Esophagus muscularis mucosa (tissue), 4 donors: ENCODE measurements at regions not wholly inside any gene's neighbourhood (a gene's known extent, or its start where the extent isn't known, plus 50 kb on each side); places are given as distances from the start of the nearest gene placed in this dataset.
"Not testable (repeated sequence)": the region's sequence is repeated elsewhere in the genome, so short reads cannot be mapped to it uniquely, and the experiment has no call there.

Experiments
- DNase-seq: peaks from one replicate; pipeline ENCODE4 v3.0.0-alpha.2; 2017; ENCODE audit errors: extremely low spot score
- H3K27ac ChIP-seq, 4 donors: fragments of 200-600 bp; sonication (generic); replicated peaks in 1 of 4; 1 replicate in 3 of 4; 2 replicates in 1 of 4; pipeline ENCODE4 v1.5.1; 2016 to 2019; ENCODE audit warnings: mild to moderate bottlenecking in 1 of 4
- H3K27me3 ChIP-seq, 4 donors: fragments of 200-600 bp; sonication (generic); one replicate each; pipeline versions ENCODE4 v1.5.1 to v1.6.0; 2016 to 2019
- H3K36me3 ChIP-seq, 4 donors: fragments of 200-600 bp; sonication (generic); one replicate each; pipeline ENCODE4 v1.5.1; 2016 to 2019
- H3K4me1 ChIP-seq, 4 donors: fragments of 200-600 bp; sonication (generic); one replicate each; pipeline ENCODE4 v1.5.1; 2016 to 2019
- H3K4me3 ChIP-seq, 4 donors: fragments of 200-600 bp; sonication (generic); 1 replicate in 2 of 4; 2 replicates in 2 of 4; pipeline ENCODE4 v1.5.1; 2016 to 2019; ENCODE audit warnings: mild to moderate bottlenecking in 4 of 4, moderate library complexity in 1 of 4
- H3K9me3 ChIP-seq, 4 donors: fragments of 200-600 bp; sonication (generic); 1 replicate in 3 of 4; 2 replicates in 1 of 4; pipeline ENCODE4 v1.5.1; 2016 to 2019
- EP300 ChIP-seq: sonication (generic); formaldehyde crosslinking; IDR thresholded peaks from one replicate; pipeline ENCODE4 v1.6.1; 2017; ENCODE audit warnings: antibody characterized with exemption
- POLR2A ChIP-seq: fragments of 450-650 bp; IDR thresholded peaks from one replicate; pipeline ENCODE4 v1.6.1; 2017; ENCODE audit warnings: antibody characterized with exemption, moderate library complexity, mild to moderate bottlenecking, low read depth
- POLR2AphosphoS5 ChIP-seq, 2 donors: sonication (generic); formaldehyde crosslinking; IDR thresholded peaks; one replicate each; pipeline ENCODE4 v1.6.1; 2017; ENCODE audit warnings: antibody characterized with exemption in 2 of 2
- WGBS: methylation state at CpG from one replicate; pipeline ENCODE4 v1.1.5; 2018; 5-methylcytosine and 5-hydroxymethylcytosine counted together
- intact Hi-C: fragments of 100-400 bp; cut with DNase I; formaldehyde crosslinking; loops from one replicate; pipeline ENCODE4 v1.15.1; 2023
- TF ChIP-seq, protein P1 (sequence below), 3 experiments: fragments of 200-600 bp in 2 of 3; fragments of 450-650 bp in 1 of 3; sonication (generic) in 2 of 3; IDR thresholded peaks; one replicate each; pipeline ENCODE4 v1.5.1; 2017 to 2019; ENCODE audit warnings: antibody characterized with exemption in 3 of 3, mild to moderate bottlenecking in 2 of 3, moderate library complexity in 1 of 3

DNA sequence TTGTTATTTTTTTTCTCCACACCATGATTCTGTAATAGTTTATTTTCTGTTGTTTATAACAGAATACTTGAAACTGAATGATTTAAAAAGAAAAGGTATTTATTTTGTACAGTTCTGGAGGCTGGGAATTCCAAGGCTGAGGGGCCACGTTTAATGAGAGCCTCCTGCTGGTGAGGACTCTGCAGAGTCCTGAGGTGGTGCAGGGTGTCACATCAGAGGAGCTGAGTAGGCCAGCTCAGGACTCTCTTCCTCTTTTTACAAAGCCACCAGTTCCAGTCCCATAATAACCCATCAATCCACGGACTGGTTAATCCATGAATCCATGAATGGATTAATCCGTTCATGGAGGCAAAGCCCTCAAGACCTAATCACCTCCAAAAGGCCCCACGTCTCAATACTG is 71.6 kb downstream of the TFAP2A start:
- intact Hi-C loops: no loop called here
- Histone ChIP-seq H3K4me1 (no peaks in the 10 kb centered on the region), H3K27ac (no peak overlapping the region), H3K36me3 (no peaks in the 10 kb centered on the region), H3K9me3 (no peaks in the 10 kb centered on the region), H3K27me3 (no peaks in the 10 kb centered on the region), H3K4me3 (no peak overlapping the region)
- TF ChIP-seq POLR2AphosphoS5 (IDR thresholded peaks at IDR 0.05): no peak
- TF ChIP-seq EP300: no peak
- TF ChIP-seq, protein P1, sequence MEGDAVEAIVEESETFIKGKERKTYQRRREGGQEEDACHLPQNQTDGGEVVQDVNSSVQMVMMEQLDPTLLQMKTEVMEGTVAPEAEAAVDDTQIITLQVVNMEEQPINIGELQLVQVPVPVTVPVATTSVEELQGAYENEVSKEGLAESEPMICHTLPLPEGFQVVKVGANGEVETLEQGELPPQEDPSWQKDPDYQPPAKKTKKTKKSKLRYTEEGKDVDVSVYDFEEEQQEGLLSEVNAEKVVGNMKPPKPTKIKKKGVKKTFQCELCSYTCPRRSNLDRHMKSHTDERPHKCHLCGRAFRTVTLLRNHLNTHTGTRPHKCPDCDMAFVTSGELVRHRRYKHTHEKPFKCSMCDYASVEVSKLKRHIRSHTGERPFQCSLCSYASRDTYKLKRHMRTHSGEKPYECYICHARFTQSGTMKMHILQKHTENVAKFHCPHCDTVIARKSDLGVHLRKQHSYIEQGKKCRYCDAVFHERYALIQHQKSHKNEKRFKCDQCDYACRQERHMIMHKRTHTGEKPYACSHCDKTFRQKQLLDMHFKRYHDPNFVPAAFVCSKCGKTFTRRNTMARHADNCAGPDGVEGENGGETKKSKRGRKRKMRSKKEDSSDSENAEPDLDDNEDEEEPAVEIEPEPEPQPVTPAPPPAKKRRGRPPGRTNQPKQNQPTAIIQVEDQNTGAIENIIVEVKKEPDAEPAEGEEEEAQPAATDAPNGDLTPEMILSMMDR (IDR thresholded peaks at IDR 0.05): no peak
- TF ChIP-seq POLR2A: no peak
- no peak for DNase-seq
- 56% methylated on average over 4 of the region's 4 CpGs for WGBS

- Histone ChIP-seq H3K4me3 (no peak overlapping the region), H3K4me1 (no peaks in the 10 kb centered on the region), H3K36me3 (no peaks in the 10 kb centered on the region), H3K27me3 (peaks cover 0 to 4% (median 0%) of the 10 kb centered on the region in 4 donors), H3K9me3 (no peaks in the 10 kb centered on the region), H3K27ac (no peak overlapping the region)
- TF ChIP-seq, protein P1 (IDR thresholded peaks at IDR 0.05): no peak
- TF ChIP-seq POLR2AphosphoS5 (IDR thresholded peaks at IDR 0.05) (no peak), EP300 (no peak), POLR2A (no peak)
- 70% methylated on average over 4 of the region's 4 CpGs for WGBS
- intact Hi-C loops: no loop called here
- no peak for DNase-seq
Measured at GRCh38 chr6:10341605-10342004, 73.3 kb downstream of the TFAP2A start.

DNA sequence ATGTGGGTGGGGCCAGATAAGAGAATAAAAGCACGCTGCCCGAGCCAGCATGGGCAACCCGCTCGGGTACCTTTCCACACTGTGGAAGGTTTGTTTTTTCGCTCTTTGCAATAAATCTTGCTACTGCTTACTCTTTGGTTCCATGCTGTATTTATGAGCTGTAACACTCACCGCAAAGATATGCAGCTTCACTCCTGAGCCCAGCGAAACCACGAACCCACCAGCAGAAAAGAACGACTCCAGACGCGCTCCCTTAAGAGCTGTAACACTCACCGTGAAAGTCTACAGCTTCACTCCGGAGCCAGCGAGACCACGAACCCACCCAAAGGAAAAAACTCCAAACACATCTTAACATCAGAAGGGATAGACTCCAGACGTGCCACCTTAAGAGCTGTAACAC is 76.7 kb downstream of the TFAP2A start:
- WGBS: 90% methylated on average over 16 of the region's 16 CpGs
- intact Hi-C loops: no loop called here
- H3K9me3 ChIP-seq: no peaks in the 10 kb centered on the region
- H3K36me3 ChIP-seq: no peaks in the 10 kb centered on the region
- DNase-seq: no peak
- H3K27ac ChIP-seq: no peak overlapping the region
- no peaks in the 10 kb centered on the region for H3K4me1 ChIP-seq
- H3K27me3 ChIP-seq: peaks cover 0 to 4% (median 0%) of the 10 kb centered on the region in 4 donors
- H3K4me3 ChIP-seq: no peak overlapping the region
- TF ChIP-seq, protein P1 (IDR thresholded peaks at IDR 0.05): no peak
- TF ChIP-seq POLR2A: no peak
- no peak for TF ChIP-seq POLR2AphosphoS5 (IDR thresholded peaks at IDR 0.05)
- TF ChIP-seq EP300: no peak

DNA sequence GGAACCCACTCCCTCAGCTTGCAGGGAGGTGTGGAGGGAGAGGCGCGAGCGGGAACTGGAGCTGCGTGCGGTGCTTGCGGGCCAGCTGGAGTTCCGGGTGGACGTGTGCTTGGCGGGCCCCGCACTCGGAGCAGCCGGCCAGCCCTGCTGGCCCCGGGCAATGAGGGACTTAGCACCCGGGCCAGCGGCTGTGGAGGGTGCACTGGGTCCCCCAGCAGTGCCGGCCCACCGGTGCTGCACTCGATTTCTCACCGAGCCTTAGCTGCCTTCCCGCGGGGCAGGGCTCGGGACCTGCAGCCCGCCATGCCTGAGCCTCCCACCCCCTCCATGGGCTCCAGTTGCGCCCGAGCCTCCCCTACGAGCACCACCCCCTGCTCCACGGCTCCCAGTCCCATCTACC is 77.5 kb downstream of the TFAP2A start:
- 100% methylated on average over 5 of the region's 27 CpGs for WGBS
- H3K9me3 ChIP-seq, H3K27ac ChIP-seq, H3K36me3 ChIP-seq, H3K4me1 ChIP-seq, DNase-seq, H3K27me3 ChIP-seq, H3K4me3 ChIP-seq, intact Hi-C loops: not testable (repeated sequence)

DNA sequence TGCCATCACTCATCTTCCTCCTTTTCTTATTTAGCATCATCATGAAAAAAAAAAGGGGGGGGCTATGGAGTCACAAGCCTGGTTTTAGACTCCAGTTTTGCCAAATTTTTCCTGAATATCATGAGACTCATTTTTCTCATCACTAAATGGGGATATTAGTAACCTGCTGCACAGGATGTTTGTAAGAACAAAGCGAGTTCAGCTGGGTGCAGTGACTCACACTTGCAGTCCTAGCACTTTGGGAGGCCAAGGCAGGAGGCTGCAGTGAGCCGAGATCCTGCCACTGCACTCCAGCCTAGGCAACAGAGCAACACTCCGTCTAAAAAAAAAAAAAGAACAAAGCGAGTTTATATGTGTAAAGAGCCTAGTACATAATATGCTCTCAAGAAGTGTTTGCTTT is 82.8 kb downstream of the TFAP2A start:
- no peak for TF ChIP-seq POLR2A
- no peak for TF ChIP-seq EP300
- TF ChIP-seq, protein P1 (IDR thresholded peaks at IDR 0.05): no peak
- no peak for TF ChIP-seq POLR2AphosphoS5 (IDR thresholded peaks at IDR 0.05)
- WGBS: 76% methylated on average over 4 of the region's 4 CpGs
- no peaks in the 10 kb centered on the region for H3K27me3 ChIP-seq
- H3K4me1 ChIP-seq: no peaks in the 10 kb centered on the region
- no peak for DNase-seq
- no peaks in the 10 kb centered on the region for H3K36me3 ChIP-seq
- intact Hi-C loops: no loop called here
- no peak overlapping the region for H3K4me3 ChIP-seq
- H3K27ac ChIP-seq: no peak overlapping the region
- no peaks in the 10 kb centered on the region for H3K9me3 ChIP-seq
